SK-N-SH (cell line): ENCODE measurements at regions not wholly inside any gene's neighbourhood (a gene's known extent, or its start where the extent isn't known, plus 50 kb on each side); places are given as distances from the start of the nearest gene placed in this dataset.

Experiments used
- CTCF ChIP-seq: fragments of 200-600 bp; sonication (generic); IDR thresholded peaks from 2 replicates; pipeline ENCODE4 v1.6.1; 2017; ENCODE audit warnings: antibody characterized with exemption, mild to moderate bottlenecking, moderate library complexity
- POLR2AphosphoS5 ChIP-seq: IDR thresholded peaks from 2 replicates; pipeline ENCODE4 v1.6.1; 2012; ENCODE audit warnings: low read depth, low read length
- RFX5 ChIP-seq: IDR thresholded peaks from 2 replicates; pipeline ENCODE4 v1.6.1; 2012; ENCODE audit warnings: mild to moderate bottlenecking, improper control_type of control experiment, low read length

GRCh38 chr3:73216310-73216709 lies 154.9 kb downstream of the EBLN2 start:
- TF ChIP-seq POLR2AphosphoS5: no peak
- TF ChIP-seq CTCF: no peak
- no peak for TF ChIP-seq RFX5
